H1 (cell line): ENCODE measurements at regions not wholly inside any gene's neighbourhood (a gene's known extent, or its start where the extent isn't known, plus 50 kb on each side); places are given as distances from the start of the nearest gene placed in this dataset.

Source experiments
- CTCF ChIA-PET: fragments of 300-600 bp; sonication (Branson Sonifier 250); formaldehyde crosslinking; loops from one replicate; lab custom pipeline; 2021; ENCODE audit not compliant: partially characterized antibody; lab: Charles Lee
- POLR2A ChIA-PET: fragments of 300-600 bp; sonication (Branson Sonifier 250); formaldehyde crosslinking; loops from one replicate; lab custom pipeline; 2021; ENCODE audit warnings: inconsistent platforms; ENCODE audit not compliant: partially characterized antibody; lab: Charles Lee
- DNase-seq, 2 experiments: peaks; one replicate each; pipeline versions ENCODE4 v3.0.0 to v3.0.0-alpha.2; 2010 to 2022; ENCODE audit warnings: low spot score in 2 of 2, low read depth in 1 of 2, mixed read lengths in 1 of 2
- FAIRE-seq: peaks from 2 replicates; lab custom pipeline; 2011; peaks lifted over from hg19 to GRCh38; lab: Jason Lieb, UNC
- H2AFZ ChIP-seq: 2 replicates; pipeline ENCODE4 v1.8.1; 2012; ENCODE audit warnings: low read length, inconsistent platforms
- H2AK5ac ChIP-seq: 2 replicates; pipeline ENCODE4 v1.6.1; 2013; ENCODE audit warnings: low read depth, low read length
- H2BK120ac ChIP-seq: replicated peaks from 2 replicates; pipeline ENCODE3; 2013; ENCODE audit warnings: low read depth, low read length, inconsistent platforms
- H2BK12ac ChIP-seq: 2 replicates; pipeline ENCODE4 v1.6.1; 2013; ENCODE audit warnings: low read depth, low read length
- H2BK15ac ChIP-seq: 2 replicates; pipeline ENCODE4 v1.6.1; 2013; ENCODE audit warnings: low read length
- H2BK20ac ChIP-seq: 2 replicates; pipeline ENCODE4 v1.6.1; 2013; ENCODE audit warnings: low read length
- H2BK5ac ChIP-seq: 2 replicates; pipeline ENCODE4 v1.6.1; 2013; ENCODE audit warnings: low read depth, low read length
- H3K14ac ChIP-seq: 2 replicates; pipeline ENCODE4 v1.6.1; 2013; ENCODE audit warnings: inconsistent platforms; ENCODE audit not compliant: insufficient read length
- H3K18ac ChIP-seq: 2 replicates; pipeline ENCODE4 v1.6.1; 2013; ENCODE audit warnings: low read length; ENCODE audit errors: extremely low read depth
- H3K23ac ChIP-seq: 2 replicates; pipeline ENCODE4 v1.6.1; 2013; ENCODE audit warnings: inconsistent platforms; ENCODE audit not compliant: insufficient read length
- H3K23me2 ChIP-seq: 2 replicates; pipeline ENCODE4 v1.6.1; 2013; ENCODE audit warnings: low read depth, low read length
- H3K27ac ChIP-seq: 2 replicates; pipeline ENCODE4 v1.6.1; 2011; ENCODE audit warnings: low read depth, low read length, inconsistent platforms
- H3K27me3 ChIP-seq, 4 experiments: replicated peaks in 1 of 4; 1 replicate in 1 of 4; 2 replicates in 3 of 4; pipeline versions ENCODE4 v1.6.1 to v1.8.1; 2011 to 2013; ENCODE audit warnings: low read length in 3 of 4, mild to moderate bottlenecking in 3 of 4, inconsistent platforms in 2 of 4, mixed read lengths in 2 of 4, moderate library complexity in 1 of 4; ENCODE audit not compliant: control insufficient read depth in 3 of 4, insufficient read depth in 3 of 4; ENCODE audit errors: extremely low read depth in 1 of 4
- H3K36me3 ChIP-seq, 4 experiments: 2 replicates each; pipeline versions ENCODE4 v1.6.1 to v1.8.1; 2011 to 2013; ENCODE audit warnings: mild to moderate bottlenecking in 4 of 4, low read length in 3 of 4, moderate library complexity in 2 of 4, control low read depth in 1 of 4, inconsistent platforms in 1 of 4; ENCODE audit not compliant: insufficient read depth in 4 of 4, control insufficient read depth in 2 of 4
- H3K4ac ChIP-seq: replicated peaks from 2 replicates; pipeline ENCODE3; 2013; ENCODE audit warnings: low read length, low read depth, mixed read lengths, inconsistent platforms; ENCODE audit not compliant: insufficient read length
- H3K4me1 ChIP-seq, 4 experiments: replicated peaks in 1 of 4; 1 replicate in 1 of 4; 2 replicates in 3 of 4; pipeline versions ENCODE4 v1.6.1 to v1.8.1; 2011 to 2013; ENCODE audit warnings: low read length in 3 of 4, inconsistent platforms in 2 of 4, mixed read lengths in 1 of 4; ENCODE audit not compliant: insufficient read depth in 4 of 4, control insufficient read depth in 3 of 4
- H3K4me2 ChIP-seq, 2 experiments: 2 replicates each; pipeline versions ENCODE4 v1.6.1 to v1.8.1; 2011 to 2013; ENCODE audit warnings: low read depth in 2 of 2, low read length in 2 of 2, control low read depth in 1 of 2, inconsistent platforms in 1 of 2, mild to moderate bottlenecking in 1 of 2; ENCODE audit not compliant: insufficient read depth in 1 of 2
- H3K4me3 ChIP-seq, 4 experiments: fragments of 200-600, 300-600 bp in 1 of 4; sonication (generic), shearing (Covaris generic), sonication (Bioruptor Twin) in 1 of 4; 2 replicates each; pipeline versions ENCODE4 v1.5.1 to v1.8.1; 2011 to 2016; ENCODE audit warnings: low read length in 4 of 4, low read depth in 3 of 4, control low read depth in 2 of 4, inconsistent platforms in 2 of 4, mild to moderate bottlenecking in 2 of 4, mixed read lengths in 1 of 4, moderate library complexity in 1 of 4; ENCODE audit not compliant: insufficient read depth in 2 of 4; ENCODE audit errors: extremely low read depth in 1 of 4
- H3K56ac ChIP-seq: replicated peaks from 2 replicates; pipeline ENCODE3; 2013; ENCODE audit warnings: low read depth, mild to moderate bottlenecking, mixed read lengths, low read length, inconsistent platforms; ENCODE audit not compliant: insufficient read length
- H3K79me1 ChIP-seq: 2 replicates; pipeline ENCODE4 v1.6.1; 2013; ENCODE audit warnings: low read depth, low read length, control low read depth
- H3K79me2 ChIP-seq, 2 experiments: 2 replicates each; pipeline versions ENCODE4 v1.6.1 to v1.8.1; 2012 to 2013; ENCODE audit warnings: low read length in 2 of 2, mild to moderate bottlenecking in 2 of 2, inconsistent platforms in 1 of 2; ENCODE audit not compliant: insufficient read depth in 2 of 2, control insufficient read depth in 1 of 2
- H3K9ac ChIP-seq, 4 experiments: replicated peaks in 1 of 4; 1 replicate in 1 of 4; 2 replicates in 3 of 4; pipeline versions ENCODE4 v1.6.1 to v1.8.1; 2011 to 2013; ENCODE audit warnings: low read depth in 3 of 4, low read length in 3 of 4, control low read depth in 2 of 4, mild to moderate bottlenecking in 2 of 4, moderate library complexity in 2 of 4, inconsistent platforms in 1 of 4; ENCODE audit errors: extremely low read depth in 1 of 4
- H3K9me3 ChIP-seq, 2 experiments: 2 replicates each; pipeline versions ENCODE4 v1.6.1 to v1.8.1; 2012 to 2013; ENCODE audit warnings: mild to moderate bottlenecking in 2 of 2, moderate library complexity in 2 of 2, control low read depth in 1 of 2, inconsistent platforms in 1 of 2, low read depth in 1 of 2, low read length in 1 of 2, mixed read lengths in 1 of 2; ENCODE audit not compliant: insufficient read depth in 2 of 2
- H4K20me1 ChIP-seq, 2 experiments: replicated peaks in 1 of 2; 2 replicates each; pipeline versions ENCODE3 to v1.8.1; 2011 to 2013; ENCODE audit warnings: inconsistent platforms in 2 of 2, low read length in 2 of 2, mild to moderate bottlenecking in 1 of 2; ENCODE audit not compliant: insufficient read depth in 2 of 2, control insufficient read depth in 1 of 2
- H4K5ac ChIP-seq: 2 replicates; pipeline ENCODE4 v1.6.1; 2013; ENCODE audit warnings: low read length, low read depth, mixed read lengths, inconsistent platforms; ENCODE audit not compliant: insufficient read length
- H4K8ac ChIP-seq: 2 replicates; pipeline ENCODE4 v1.8.0; 2013; ENCODE audit warnings: mild to moderate bottlenecking, moderate library complexity, low read length, inconsistent platforms; ENCODE audit not compliant: insufficient read depth; ENCODE audit errors: extremely low read depth
- H4K91ac ChIP-seq: replicated peaks from 2 replicates; pipeline ENCODE3; 2013; ENCODE audit warnings: low read length, mixed read lengths, inconsistent platforms; ENCODE audit not compliant: insufficient read length
- ATF3 ChIP-seq: IDR thresholded peaks from 2 replicates; pipeline ENCODE4 v1.6.1; 2011; ENCODE audit warnings: low read depth, mild to moderate bottlenecking, low read length; ENCODE audit not compliant: insufficient read depth
- CTBP2 ChIP-seq: IDR thresholded peaks from 2 replicates; pipeline ENCODE4 v1.7.0; 2011; ENCODE audit warnings: borderline replicate concordance, mild to moderate bottlenecking, moderate library complexity, mixed read lengths, low read length; ENCODE audit not compliant: insufficient read depth, insufficient read length
- CTCF ChIP-seq, 3 experiments: IDR thresholded peaks; 1 replicate in 2 of 3; 2 replicates in 1 of 3; pipeline versions ENCODE4 v1.5.1 to v1.6.1; 2011; ENCODE audit warnings: low read length in 3 of 3, mild to moderate bottlenecking in 3 of 3, inconsistent platforms in 2 of 3, low read depth in 1 of 3, moderate library complexity in 1 of 3; ENCODE audit not compliant: insufficient read depth in 1 of 3; ENCODE audit errors: control extremely low read depth in 1 of 3
- GTF2F1 ChIP-seq: IDR thresholded peaks from 2 replicates; pipeline ENCODE4 v1.6.1; 2012; ENCODE audit warnings: low read depth, low read length, improper control_type of control experiment, borderline replicate concordance
- POU5F1 ChIP-seq: IDR thresholded peaks from 2 replicates; pipeline ENCODE4 v1.6.1; 2011; ENCODE audit warnings: low read depth, mild to moderate bottlenecking, low read length, moderate library complexity
- RXRA ChIP-seq: IDR thresholded peaks from 2 replicates; pipeline ENCODE4 v1.6.1; 2011; ENCODE audit warnings: low read depth, mild to moderate bottlenecking, low read length, moderate library complexity; ENCODE audit not compliant: insufficient read depth
- SP4 ChIP-seq: IDR thresholded peaks from 2 replicates; pipeline ENCODE4 v1.6.1; 2012; ENCODE audit warnings: low read length, inconsistent platforms
- TAF7 ChIP-seq: optimal IDR thresholded peaks from 2 replicates; pipeline ENCODE3; 2011; ENCODE audit warnings: low read depth, mild to moderate bottlenecking, inconsistent platforms, low read length, moderate library complexity, borderline replicate concordance
- WGBS, 2 experiments: shearing (Covaris generic) in 1 of 2; methylation state at CpG; one replicate each; pipeline versions ENCODE4 v1.1.6 to v1.1.7; 2013 to 2015; ENCODE audit warnings: low lambda C conversion rate in 2 of 2, mixed read lengths in 2 of 2, inconsistent platforms in 1 of 2, low coverage in 1 of 2, missing lambda C conversion rate in 1 of 2; ENCODE audit not compliant: insufficient replicate concordance in 2 of 2, insufficient coverage in 1 of 2, insufficient read length in 1 of 2; ENCODE audit errors: extremely low coverage in 1 of 2, missing lambda C conversion rate in 1 of 2; 5-methylcytosine and 5-hydroxymethylcytosine counted together

GRCh38 chr4:189838821-189839497, 101.7 kb upstream of the FRG1 start:
- Histone ChIP-seq H3K27ac (no peak overlapping the region), H3K79me2 (no peaks in the 10 kb centered on the region), H3K14ac (no peak overlapping the region), H3K23me2 (peaks cover 3% of the 10 kb centered on the region; the same call in 1 of the 2 replicates), H3K4me1 (peaks cover 0 to 2% (median 0%) of the 10 kb centered on the region in 4 experiments; a peak in 2 of 7 replicates), H4K5ac (no peak overlapping the region), H2BK5ac (no peak overlapping the region), H2BK20ac (no peak overlapping the region), H3K27me3 (no peaks in the 10 kb centered on the region), H2BK15ac (no peak overlapping the region), H4K91ac (no peak overlapping the region), H2BK12ac (no peak overlapping the region), H2AFZ (no peak overlapping the region), H4K20me1 (no peaks in the 10 kb centered on the region), H3K18ac (no peak overlapping the region), H3K56ac (no peak overlapping the region), H3K4me3 (no peak overlapping the region), H3K36me3 (no peaks in the 10 kb centered on the region), H3K4ac (no peak overlapping the region), H3K23ac (no peak overlapping the region), H2AK5ac (no peak overlapping the region), H3K9ac (no peak overlapping the region), H3K79me1 (no peaks in the 10 kb centered on the region), H3K9me3 (no peaks in the 10 kb centered on the region), H4K8ac (no peak overlapping the region), H2BK120ac (no peak overlapping the region), H3K4me2 (no peak overlapping the region)
- POLR2A ChIA-PET, result no interaction called here
- CTCF ChIA-PET, result no interaction called here
- no peak for FAIRE-seq
- WGBS, 2 experiments, result 85% methylated on average over 16 of the region's 16 CpGs; no CpG with 5 or more reads in 1 of the 2 experiments
- DNase-seq, result no peak
- no peak for TF ChIP-seq CTCF (IDR thresholded peaks at IDR 0.05; ENCODE audit: control extremely low read depth in 1 of 3, insufficient read depth in 1 of 3, low read depth in 1 of 3, low read length in 3 of 3)
- TF ChIP-seq POU5F1, result no peak
- no peak for TF ChIP-seq CTBP2
- no peak for TF ChIP-seq ATF3
- no peak for TF ChIP-seq RXRA
- TF ChIP-seq GTF2F1, result no peak
- TF ChIP-seq SP4, result no peak
- TF ChIP-seq TAF7, result no peak
